SK-N-SH (cell line): ENCODE measurements at regions not wholly inside any gene's neighbourhood (a gene's known extent, or its start where the extent isn't known, plus 50 kb on each side); places are given as distances from the start of the nearest gene placed in this dataset.

Experiments
- CTCF ChIA-PET: fragments of 300-600, 350-600 bp; formaldehyde crosslinking; extraction: SDS; loops from one replicate; lab custom pipeline; 2021; lab: Yijun Ruan, JAX
- POLR2A ChIA-PET: fragments of 350-600 bp; sonication (Branson Sonifier 250); formaldehyde crosslinking; extraction: SDS; loops from one replicate; lab custom pipeline; 2020; ENCODE audit warnings: antibody characterized with exemption, inconsistent platforms; lab: Yijun Ruan, JAX
- DNase-seq: peaks from one replicate; pipeline ENCODE4 v3.0.0; 2012
- H2AFZ ChIP-seq: fragments of 200-600 bp; sonication (generic); 2 replicates; pipeline ENCODE4 v1.8.1; 2016; ENCODE audit warnings: antibody characterized with exemption, mild to moderate bottlenecking, low read depth
- H3F3A ChIP-seq: fragments of 200-600 bp; sonication (generic); replicated peaks from 2 replicates; pipeline ENCODE3; 2016; ENCODE audit warnings: antibody characterized with exemption, mild to moderate bottlenecking; ENCODE audit not compliant: insufficient read depth
- H3K27ac ChIP-seq, 2 experiments: fragments of 200-500 bp in 1 of 2; fragments of 200-600 bp in 1 of 2; sonication (Bioruptor generic) in 1 of 2; sonication (generic), shearing (Covaris generic) in 1 of 2; 2 replicates each; pipeline versions ENCODE4 v1.5.1 to v1.6.1; 2014 to 2016; ENCODE audit warnings: low read depth in 2 of 2, inconsistent platforms in 1 of 2, low read length in 1 of 2, mild to moderate bottlenecking in 1 of 2, mixed read lengths in 1 of 2
- H3K27me3 ChIP-seq: fragments of 200-600 bp; sonication (generic), shearing (Covaris generic); 2 replicates; pipeline ENCODE4 v1.6.1; 2016; ENCODE audit warnings: mixed run types; ENCODE audit not compliant: insufficient read depth
- H3K36me3 ChIP-seq, 2 experiments: fragments of 200-500 bp in 1 of 2; fragments of 200-600 bp in 1 of 2; sonication (Bioruptor generic) in 1 of 2; sonication (generic) in 1 of 2; replicated peaks in 1 of 2; 2 replicates each; pipeline versions ENCODE3 to v1.5.1; 2014 to 2016; ENCODE audit warnings: low read length in 1 of 2, mild to moderate bottlenecking in 1 of 2; ENCODE audit not compliant: insufficient read depth in 2 of 2, control insufficient read depth in 1 of 2
- H3K4me1 ChIP-seq, 2 experiments: fragments of 200-500 bp in 1 of 2; fragments of 200-600 bp in 1 of 2; sonication (Bioruptor generic) in 1 of 2; sonication (generic), shearing (Covaris generic) in 1 of 2; 2 replicates each; pipeline versions ENCODE4 v1.5.1 to v1.6.1; 2014 to 2016; ENCODE audit warnings: low read depth in 1 of 2, low read length in 1 of 2, mixed run types in 1 of 2; ENCODE audit not compliant: insufficient read depth in 2 of 2, control insufficient read depth in 1 of 2
- H3K4me2 ChIP-seq: fragments of 200-600 bp; sonication (generic), shearing (Covaris generic); 2 replicates; pipeline ENCODE4 v1.6.1; 2017; ENCODE audit warnings: mixed run types
- H3K4me3 ChIP-seq, 2 experiments: fragments of 200-500 bp in 1 of 2; fragments of 200-600 bp in 1 of 2; sonication (Bioruptor generic) in 1 of 2; sonication (generic), shearing (Covaris generic) in 1 of 2; 2 replicates each; pipeline versions ENCODE4 v1.5.1 to v1.8.1; 2014 to 2016; ENCODE audit warnings: low read depth in 2 of 2, inconsistent platforms in 1 of 2, low read length in 1 of 2, mild to moderate bottlenecking in 1 of 2, mixed read lengths in 1 of 2, moderate library complexity in 1 of 2
- H3K79me2 ChIP-seq: fragments of 200-600 bp; sonication (generic); 2 replicates; pipeline ENCODE4 v1.8.1; 2017; ENCODE audit warnings: mild to moderate bottlenecking; ENCODE audit not compliant: insufficient read depth
- H3K9ac ChIP-seq: fragments of 200-600 bp; sonication (generic); 2 replicates; pipeline ENCODE4 v1.6.1; 2017; ENCODE audit warnings: mixed run types
- H3K9me2 ChIP-seq: fragments of 200-600 bp; sonication (generic); 2 replicates; pipeline ENCODE4 v1.6.1; 2017; ENCODE audit warnings: mixed run types
- H3K9me3 ChIP-seq: fragments of 200-600 bp; sonication (generic); 2 replicates; pipeline ENCODE4 v1.6.1; 2017; ENCODE audit warnings: mixed run types, mild to moderate bottlenecking, moderate library complexity
- H4K20me1 ChIP-seq: fragments of 200-600 bp; sonication (generic); 2 replicates; pipeline ENCODE4 v1.6.1; 2017; ENCODE audit warnings: mild to moderate bottlenecking, mixed run types; ENCODE audit not compliant: insufficient read depth
- CTCF ChIP-seq: fragments of 200-600 bp; sonication (generic); IDR thresholded peaks from 2 replicates; pipeline ENCODE4 v1.6.1; 2017; ENCODE audit warnings: antibody characterized with exemption, mild to moderate bottlenecking, moderate library complexity
- ELF1 ChIP-seq: IDR thresholded peaks from 2 replicates; pipeline ENCODE4 v1.4.0; 2012
- EP300 ChIP-seq, 2 experiments: IDR thresholded peaks; 2 replicates each; pipeline versions ENCODE4 v1.4.0 to v1.6.1; 2012; ENCODE audit warnings: borderline replicate concordance in 1 of 2, low read depth in 1 of 2, low read length in 1 of 2
- FOSL2 ChIP-seq: IDR thresholded peaks from 2 replicates; pipeline ENCODE4 v1.4.0; 2012; ENCODE audit warnings: low read depth, mild to moderate bottlenecking, moderate library complexity, borderline replicate concordance
- FOXJ3 ChIP-seq: sonication (generic); formaldehyde crosslinking; IDR thresholded peaks from 2 replicates; pipeline ENCODE4 v1.5.1; 2020; ENCODE audit warnings: mild to moderate bottlenecking, missing genetic modification reagents
- GATA2 ChIP-seq: sonication (generic); formaldehyde crosslinking; IDR thresholded peaks from 2 replicates; pipeline ENCODE4 v1.5.0; 2020; ENCODE audit warnings: mild to moderate bottlenecking, missing genetic modification reagents
- IRF3 ChIP-seq: fragments of 150-350 bp; IDR thresholded peaks from 2 replicates; pipeline ENCODE4 v1.6.1; 2016; ENCODE audit warnings: mild to moderate bottlenecking, low read depth, low read length
- JUND ChIP-seq: IDR thresholded peaks from 2 replicates; pipeline ENCODE4 v1.4.0; 2012
- MAX ChIP-seq: IDR thresholded peaks from 2 replicates; pipeline ENCODE4 v1.4.0; 2012; ENCODE audit warnings: low read depth
- MEF2A ChIP-seq: IDR thresholded peaks from 2 replicates; pipeline ENCODE4 v1.4.0; 2012; ENCODE audit warnings: low read depth, borderline replicate concordance
- MXI1 ChIP-seq: IDR thresholded peaks from 2 replicates; pipeline ENCODE4 v1.6.1; 2012; ENCODE audit warnings: mild to moderate bottlenecking, low read depth, low read length, improper control_type of control experiment
- NFIC ChIP-seq: IDR thresholded peaks from 2 replicates; pipeline ENCODE4 v1.4.0; 2012; ENCODE audit warnings: borderline replicate concordance
- PBX3 ChIP-seq: IDR thresholded peaks from 2 replicates; pipeline ENCODE4; 2012
- REST ChIP-seq: IDR thresholded peaks from 2 replicates; pipeline ENCODE4 v1.6.1; 2012; ENCODE audit warnings: mild to moderate bottlenecking, low read depth, low read length, moderate library complexity
- TAF1 ChIP-seq: IDR thresholded peaks from 2 replicates; pipeline ENCODE4 v1.6.1; 2012; ENCODE audit warnings: low read depth, mild to moderate bottlenecking, low read length, moderate library complexity, borderline replicate concordance
- TCF12 ChIP-seq: IDR thresholded peaks from 2 replicates; pipeline ENCODE4 v1.4.0; 2012
- TEAD4 ChIP-seq: IDR thresholded peaks from 2 replicates; pipeline ENCODE4 v1.4.0; 2012; ENCODE audit warnings: mild to moderate bottlenecking, borderline replicate concordance; ENCODE audit not compliant: insufficient read depth
- USF1 ChIP-seq: IDR thresholded peaks from 2 replicates; pipeline ENCODE4 v1.4.0; 2012; ENCODE audit warnings: low read depth, borderline replicate concordance
- WGBS: methylation state at CpG from one replicate; pipeline ENCODE4 v1.1.6; 2017; ENCODE audit warnings: low lambda C conversion rate; 5-methylcytosine and 5-hydroxymethylcytosine counted together

- no peak for DNase-seq
- no peaks in the 10 kb centered on the region for H3K27me3 ChIP-seq
- no peaks in the 10 kb centered on the region for H3K36me3 ChIP-seq
- no peaks in the 10 kb centered on the region for H4K20me1 ChIP-seq
- H3K9me2 ChIP-seq: no peaks in the 10 kb centered on the region
- H3K4me3 ChIP-seq: no peak overlapping the region
- no peak overlapping the region for H3K27ac ChIP-seq
- H3K4me1 ChIP-seq: peaks cover 0 to 5% of the 10 kb centered on the region in 2 experiments; a peak in 2 of 4 replicates
- H3K9me3 ChIP-seq: no peaks in the 10 kb centered on the region
- POLR2A ChIA-PET: no interaction called here
- 100% methylated on average over 1 of the region's 9 CpGs for WGBS
- no peak for TF ChIP-seq MAX
- no peak for TF ChIP-seq PBX3
- no peak for TF ChIP-seq FOXJ3 (CRISPR knock-in tag)
- no peak for TF ChIP-seq MXI1
- TF ChIP-seq JUND: no peak
- no peak for TF ChIP-seq USF1
- TF ChIP-seq NFIC: no peak
- TF ChIP-seq GATA2 (CRISPR knock-in tag): no peak
- no peak for TF ChIP-seq CTCF
- no peak for TF ChIP-seq TEAD4
- TF ChIP-seq REST: no peak
- no peak for TF ChIP-seq TAF1
- TF ChIP-seq TCF12: no peak
- no peak for TF ChIP-seq IRF3
- no peak for TF ChIP-seq EP300 (IDR thresholded peaks at IDR 0.05; ENCODE audit: borderline replicate concordance in 1 of 2, low read depth in 1 of 2, low read length in 1 of 2)
- TF ChIP-seq ELF1: no peak
- TF ChIP-seq FOSL2: no peak
- no peak for TF ChIP-seq MEF2A
- TF ChIP-seq, all 33 proteins: peak for 0
- CTCF ChIA-PET: no interaction called here
- Histone ChIP-seq H3K79me2 (no peaks in the 10 kb centered on the region; the same call in 1 of the 2 replicates), H2AFZ (no peak overlapping the region), H3K4me2 (no peak overlapping the region), H3F3A (peaks cover 3% of the 10 kb centered on the region), H3K9ac (no peak overlapping the region)
These were observed 1266.6 kb upstream of the C9orf72 start for GRCh38 chr9:28839778-28840430.
